Stimulated activated naive CD8-positive, alpha-beta T cell treated with anti-CD3 and anti-CD28 coated beads, Interleukin-15, amount 100 ng/mL, for 72 hours (primary cell): ENCODE measurements at regions not wholly inside any gene's neighbourhood (a gene's known extent, or its start where the extent isn't known, plus 50 kb on each side); places are given as distances from the start of the nearest gene placed in this dataset.
A peak's percentile ranks its signal among the peaks of the same experiment; 100 is the strongest.

ENCODE experiments used
- ATAC-seq: fragments of 150-1000 bp; cut with Tn5 transposase; 2 replicates; pipeline ENCODE4 v1.10.0; 2021; ENCODE audit warnings: mild to moderate bottlenecking, moderate library complexity
- DNase-seq, 2 donors: peaks; one replicate each; pipeline ENCODE4 v3.0.0; 2021 to 2022
- H3K27ac Mint-ChIP-seq, 2 donors: one replicate each; pipeline ENCODE4 v1.8.0; 2022; ENCODE audit warnings: mild to moderate bottlenecking in 2 of 2, mixed read lengths in 2 of 2, moderate library complexity in 2 of 2
- H3K27me3 Mint-ChIP-seq: one replicate; pipeline ENCODE4 v1.8.0; 2022; ENCODE audit warnings: mixed read lengths
- H3K4me1 Mint-ChIP-seq: one replicate; pipeline ENCODE4 v1.8.0; 2022; ENCODE audit warnings: mild to moderate bottlenecking, mixed read lengths
- H3K4me3 Mint-ChIP-seq, 2 donors: one replicate each; pipeline ENCODE4 v1.8.0; 2022; ENCODE audit warnings: mild to moderate bottlenecking in 2 of 2, mixed read lengths in 2 of 2, moderate library complexity in 1 of 2
- H3K9me3 Mint-ChIP-seq, 2 donors: one replicate each; pipeline ENCODE4 v1.8.0; 2022; ENCODE audit warnings: mixed read lengths in 2 of 2

DNA sequence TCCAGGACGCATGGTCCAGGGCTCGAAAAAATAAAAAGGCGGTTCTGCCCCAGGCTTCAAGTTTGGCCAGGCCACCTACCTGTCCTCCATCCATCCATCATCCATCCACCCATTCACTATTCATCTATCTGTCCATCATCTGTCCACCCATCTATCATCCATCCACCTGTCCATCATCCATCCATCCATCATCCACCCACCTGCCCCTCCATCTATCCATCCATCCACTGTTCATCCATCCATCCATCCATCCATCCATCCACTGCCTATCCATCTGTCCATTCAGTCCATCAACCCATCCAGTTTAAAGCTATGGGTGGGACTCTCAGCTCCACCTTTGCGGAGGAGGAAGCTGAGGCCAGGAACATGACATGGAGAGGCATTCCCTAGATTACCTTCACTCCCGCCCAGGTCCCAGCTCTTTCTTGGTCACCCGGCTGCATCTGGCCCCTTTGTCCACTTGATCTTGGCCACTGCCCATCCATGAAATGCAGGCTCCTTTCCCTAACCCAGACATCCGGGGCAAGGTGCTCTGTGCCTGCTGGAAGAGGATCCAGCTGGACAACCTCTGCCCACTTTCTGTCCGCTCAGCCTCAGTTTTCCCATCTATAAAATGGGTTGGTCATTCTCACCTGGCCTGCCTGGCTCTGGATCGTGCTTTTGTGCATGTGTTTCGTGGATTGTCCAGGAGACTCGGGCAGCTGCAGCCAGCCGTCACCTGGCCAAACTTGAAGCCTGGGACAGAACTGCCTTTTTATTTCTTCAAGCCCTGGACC, 236.0 kb upstream of the CIBAR2 start:
- H3K27ac Mint-ChIP-seq = no peak overlapping the region
- H3K4me3 Mint-ChIP-seq = no peak overlapping the region
- ATAC-seq (no peak), DNase-seq (no peak)
- H3K4me1 Mint-ChIP-seq = no peaks in the 10 kb centered on the region
- H3K9me3 Mint-ChIP-seq = peaks cover 10 to 16% of the 10 kb centered on the region in 2 donors
- H3K27me3 Mint-ChIP-seq = no peaks in the 10 kb centered on the region

DNA sequence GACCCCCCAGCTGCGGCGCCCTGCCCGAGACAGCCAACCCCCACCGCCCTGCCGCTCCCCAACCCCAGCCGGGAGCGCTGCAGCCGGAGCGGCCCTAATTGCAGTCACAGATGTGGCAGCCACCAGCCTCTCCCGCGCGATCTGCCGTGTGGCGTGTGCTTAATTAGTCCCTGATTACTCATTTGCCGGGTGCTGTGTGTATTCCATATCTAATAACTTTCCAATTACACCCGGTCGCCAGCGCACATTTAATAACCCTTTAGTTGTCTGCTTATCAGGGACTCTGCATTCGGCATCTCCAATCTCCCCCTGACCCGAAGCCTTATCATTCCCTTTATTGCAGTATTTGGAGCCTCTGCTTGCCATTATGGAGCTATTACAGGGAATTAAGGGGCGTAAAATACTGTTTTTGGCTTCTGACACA, 236.7 kb upstream of the CIBAR2 start:
- H3K4me1 Mint-ChIP-seq = no peaks in the 10 kb centered on the region
- no peaks in the 10 kb centered on the region for H3K27me3 Mint-ChIP-seq
- no peak overlapping the region for H3K27ac Mint-ChIP-seq
- peaks cover 10 to 18% of the 10 kb centered on the region in 2 donors for H3K9me3 Mint-ChIP-seq
- no peak overlapping the region for H3K4me3 Mint-ChIP-seq
- DNase-seq (no peak), ATAC-seq (no peak)

DNA sequence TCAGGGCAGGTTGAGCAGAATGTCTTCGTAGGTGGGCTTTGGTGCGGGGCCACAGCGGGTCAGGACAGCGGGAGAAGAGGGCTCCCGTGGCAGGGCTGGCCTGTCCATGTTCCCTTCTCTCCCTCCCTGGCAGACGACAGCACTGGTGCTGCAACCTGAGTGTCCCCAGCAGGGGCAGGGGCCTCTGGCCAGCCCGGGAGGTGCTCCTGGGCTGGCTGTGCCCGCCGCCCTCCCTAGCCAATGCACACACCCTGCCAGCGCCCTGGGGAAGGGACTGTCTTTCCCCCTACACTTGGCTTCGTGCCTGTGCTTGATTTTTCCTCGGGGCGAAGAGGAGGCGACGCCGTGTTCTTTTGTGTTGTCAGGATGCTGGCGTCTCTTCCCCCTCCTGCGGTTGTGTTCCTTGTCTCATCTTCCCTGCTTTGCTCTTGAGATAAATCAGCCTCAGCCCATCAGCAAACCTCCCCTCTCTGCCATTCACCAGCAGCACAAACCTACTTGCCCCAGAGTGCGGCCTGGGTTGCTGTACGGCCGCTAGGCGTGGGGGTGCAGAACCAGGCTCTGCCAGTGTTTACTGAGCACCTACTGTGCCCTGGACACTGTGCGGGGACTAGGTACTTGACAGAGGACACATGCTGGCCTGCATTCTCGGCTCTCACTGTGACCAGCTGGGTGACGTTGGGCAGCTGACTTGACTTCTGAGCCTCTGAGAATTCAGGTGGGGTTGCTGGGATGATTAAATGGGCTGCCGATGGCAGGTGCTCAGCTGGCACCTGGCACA, 237.3 kb upstream of the CIBAR2 start:
- ATAC-seq (no peak), DNase-seq (no peak)
- H3K4me3 Mint-ChIP-seq = no peak overlapping the region
- H3K27ac Mint-ChIP-seq = no peak overlapping the region
- H3K9me3 Mint-ChIP-seq = peaks cover 10 to 18% of the 10 kb centered on the region in 2 donors
- H3K4me1 Mint-ChIP-seq = no peaks in the 10 kb centered on the region
- no peaks in the 10 kb centered on the region for H3K27me3 Mint-ChIP-seq

DNA sequence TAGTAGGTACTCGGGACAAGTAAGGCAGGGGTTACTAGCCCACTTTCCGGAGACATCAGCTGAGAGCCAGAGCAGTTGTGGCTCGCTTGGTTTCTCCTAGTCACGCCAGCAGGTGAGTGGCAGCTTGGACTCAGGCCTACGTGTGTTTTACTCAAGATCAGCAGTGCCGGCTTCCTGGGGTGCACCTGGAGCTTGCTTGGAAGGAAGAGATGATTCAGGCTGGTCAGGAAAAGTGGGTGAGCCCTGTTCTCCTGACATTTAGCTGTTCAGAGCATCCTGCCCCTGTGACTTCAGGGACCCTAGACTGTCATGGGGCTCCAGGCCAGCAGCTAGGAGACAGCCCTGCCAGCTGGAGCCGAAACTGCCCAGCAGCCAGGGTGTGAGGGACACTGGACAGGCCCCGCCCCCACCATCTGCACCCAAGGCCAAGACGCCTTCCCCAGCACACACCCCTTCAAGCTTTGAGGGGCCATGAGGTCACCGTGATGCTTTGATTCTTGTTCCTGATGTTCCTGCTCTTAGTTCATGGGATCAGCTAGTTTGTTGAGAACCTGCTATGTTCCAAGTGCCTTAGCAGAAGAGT, 238.0 kb upstream of the CIBAR2 start:
- H3K27me3 Mint-ChIP-seq = no peaks in the 10 kb centered on the region
- peaks cover 10 to 18% of the 10 kb centered on the region in 2 donors for H3K9me3 Mint-ChIP-seq
- ATAC-seq (no peak), DNase-seq (no peak)
- no peak overlapping the region for H3K27ac Mint-ChIP-seq
- H3K4me3 Mint-ChIP-seq = no peak overlapping the region
- H3K4me1 Mint-ChIP-seq = no peaks in the 10 kb centered on the region

DNA sequence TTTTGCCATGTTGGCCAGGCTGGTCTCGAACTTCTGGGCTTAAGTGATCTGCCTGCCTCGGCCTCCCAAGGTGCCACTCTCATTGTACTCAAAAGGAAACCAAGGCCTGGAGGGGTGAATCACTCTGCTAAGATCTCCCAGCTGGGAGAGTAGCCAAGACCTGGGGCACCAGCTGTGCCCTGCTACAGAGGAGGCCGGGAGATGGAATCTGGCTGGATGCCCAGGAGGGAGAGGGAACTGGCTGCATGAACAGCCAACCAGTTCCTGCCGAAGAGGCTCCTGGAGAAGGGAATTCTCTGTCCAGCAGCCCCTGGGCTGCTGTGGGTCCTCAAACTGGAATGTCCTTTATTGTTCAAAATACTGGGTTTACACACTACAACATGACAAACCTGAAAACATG, 238.7 kb upstream of the CIBAR2 start:
- DNase-seq = no peak
- no peak overlapping the region for H3K27ac Mint-ChIP-seq

DNA sequence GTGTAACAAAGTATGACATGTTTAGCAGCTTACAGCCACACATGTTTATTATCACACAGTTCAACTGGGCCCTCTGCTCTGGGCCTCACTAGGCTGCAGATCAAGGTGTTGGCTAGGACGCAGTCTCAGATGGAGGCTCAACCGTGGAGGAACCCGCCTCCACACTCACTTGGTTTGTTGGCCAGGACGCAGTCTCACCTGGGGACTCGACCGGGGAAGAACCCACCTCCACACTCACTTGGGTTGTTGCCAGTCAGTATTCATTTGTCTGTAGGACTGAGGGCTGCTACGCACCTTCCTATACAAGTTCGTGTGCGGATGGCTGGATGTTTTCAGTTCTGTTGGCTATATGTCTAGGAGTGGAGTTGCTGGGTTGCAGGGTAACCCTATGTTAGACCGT, 240.7 kb upstream of the CIBAR2 start:
- Mint-ChIP-seq H3K27ac (no peak overlapping the region), H3K9me3 (peaks cover 0 to 7% of the 10 kb centered on the region in 2 donors), H3K4me1 (no peaks in the 10 kb centered on the region), H3K27me3 (no peaks in the 10 kb centered on the region), H3K4me3 (no peak overlapping the region)
- DNase-seq (no peak), ATAC-seq (no peak)

More for the DNA sequence above, 238.7 kb upstream of the CIBAR2 start:
- Mint-ChIP-seq H3K4me1 (no peaks in the 10 kb centered on the region), H3K27me3 (no peaks in the 10 kb centered on the region), H3K4me3 (no peak overlapping the region), H3K9me3 (peaks cover 6 to 12% of the 10 kb centered on the region in 2 donors)
- ATAC-seq = no peak

DNA sequence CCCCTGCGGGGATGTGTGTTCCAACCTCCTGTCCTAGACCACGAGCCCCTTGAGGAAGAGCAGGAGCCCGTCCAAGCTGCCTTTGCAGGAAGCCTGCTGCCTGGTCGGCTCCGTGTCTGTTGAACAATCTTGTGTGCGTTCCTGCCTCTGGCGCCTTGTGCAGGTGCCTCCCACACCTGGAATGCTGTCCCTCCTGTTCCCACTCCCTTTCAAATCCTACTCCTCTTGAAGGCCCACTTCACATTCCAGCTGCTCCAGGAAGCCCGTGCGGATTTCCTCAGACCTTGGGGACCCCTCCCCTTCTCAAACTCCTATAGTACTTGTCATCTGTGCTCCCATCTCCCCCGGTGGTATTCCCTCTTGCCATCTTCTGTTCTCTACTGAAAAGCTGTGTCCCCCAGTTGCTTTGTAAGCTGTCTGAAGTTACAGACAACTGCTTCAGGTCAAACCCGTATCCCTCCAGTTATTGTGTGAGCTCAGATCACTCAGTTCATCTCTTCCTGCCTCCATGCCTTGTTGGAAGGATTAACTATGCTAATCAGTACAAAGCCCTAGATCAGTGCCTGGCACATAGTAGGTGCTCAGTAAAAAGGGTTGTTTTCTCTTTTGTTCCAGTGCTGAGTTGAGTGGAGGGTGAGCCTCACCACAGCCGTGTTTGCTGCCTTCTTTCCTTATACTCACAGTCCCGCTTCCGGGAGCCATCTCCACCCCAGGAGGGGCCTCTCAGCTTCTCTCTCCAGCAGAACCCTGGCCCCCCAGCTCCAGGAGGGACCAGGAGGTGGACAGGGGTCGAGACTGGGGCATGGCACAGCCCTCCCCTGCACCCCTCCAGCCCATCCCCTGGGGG, 241.8 kb upstream of the CIBAR2 start:
- no peak overlapping the region for H3K4me3 Mint-ChIP-seq
- DNase-seq (no peak), ATAC-seq (no peak)
- H3K4me1 Mint-ChIP-seq = no peaks in the 10 kb centered on the region
- peaks cover 7% of the 10 kb centered on the region for H3K27me3 Mint-ChIP-seq
- peaks cover 0 to 7% of the 10 kb centered on the region in 2 donors for H3K9me3 Mint-ChIP-seq
- peak overlapping the region in 1 of 2 donors; percentile 55 for H3K27ac Mint-ChIP-seq

DNA sequence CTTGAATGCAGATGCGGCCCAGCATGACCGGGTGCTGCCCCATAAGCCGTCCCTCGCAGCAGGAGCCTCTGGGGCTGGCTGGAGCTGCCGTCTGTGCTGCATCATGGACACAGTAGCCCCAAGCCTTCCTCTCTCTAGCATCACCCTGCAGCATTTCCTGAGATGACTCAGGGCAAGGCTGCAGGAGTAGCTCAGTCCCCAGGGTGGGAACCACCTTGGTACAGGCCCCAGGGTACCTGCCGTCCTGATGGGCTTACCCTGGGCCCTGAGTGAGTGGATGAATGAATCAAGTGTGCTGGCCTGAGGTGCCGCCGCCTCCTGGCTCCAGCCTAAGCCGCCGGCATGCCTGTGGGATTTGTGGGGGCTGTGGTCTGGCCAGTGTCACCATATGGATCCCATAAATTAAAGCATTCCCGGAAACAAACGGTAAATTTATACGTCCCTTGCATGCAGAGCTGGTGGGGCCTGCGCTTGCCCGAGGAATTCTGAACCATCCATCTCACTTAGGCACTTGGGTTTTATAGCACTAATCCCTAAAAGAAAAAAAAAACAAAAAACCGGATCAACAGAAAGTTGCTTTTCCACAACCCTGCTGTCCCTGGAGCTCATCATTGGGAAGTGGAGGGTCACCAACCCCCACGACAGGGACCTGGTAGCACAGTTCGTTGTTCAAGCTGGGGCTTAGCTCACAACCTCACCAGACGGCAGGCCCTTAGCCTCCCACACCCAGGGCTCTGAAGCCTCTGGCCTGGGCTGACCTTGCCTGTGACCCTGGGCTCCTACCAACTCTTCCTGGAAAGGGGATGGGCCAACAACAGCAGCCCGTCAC, 242.6 kb upstream of the CIBAR2 start:
- Mint-ChIP-seq H3K4me3 (no peak overlapping the region), H3K9me3 (peaks cover 0 to 7% of the 10 kb centered on the region in 2 donors), H3K27ac (no peak overlapping the region), H3K4me1 (no peaks in the 10 kb centered on the region), H3K27me3 (peaks cover 8% of the 10 kb centered on the region)
- ATAC-seq (peak; percentile 31), DNase-seq (no peak)

DNA sequence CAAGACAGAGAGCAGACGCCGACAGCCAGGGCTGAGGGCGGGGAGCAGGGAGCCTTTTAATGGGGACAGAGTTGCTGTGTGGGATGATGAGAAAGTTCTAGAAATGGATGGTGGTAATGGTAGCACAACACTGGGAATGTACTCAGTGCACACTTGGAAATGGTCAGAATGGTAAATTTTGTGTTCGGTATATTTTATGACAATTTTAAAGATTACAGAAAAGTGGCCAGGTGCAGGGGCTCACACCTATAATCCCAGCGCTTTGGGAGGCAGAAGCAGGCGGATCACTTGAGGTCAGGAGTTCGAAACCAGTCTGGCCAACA, 243.2 kb upstream of the CIBAR2 start:
- ATAC-seq (no peak), DNase-seq (no peak)
- Mint-ChIP-seq H3K4me1 (no peaks in the 10 kb centered on the region), H3K9me3 (peaks cover 0 to 7% of the 10 kb centered on the region in 2 donors), H3K27ac (no peak overlapping the region), H3K4me3 (no peak overlapping the region), H3K27me3 (peaks cover 10% of the 10 kb centered on the region)

DNA sequence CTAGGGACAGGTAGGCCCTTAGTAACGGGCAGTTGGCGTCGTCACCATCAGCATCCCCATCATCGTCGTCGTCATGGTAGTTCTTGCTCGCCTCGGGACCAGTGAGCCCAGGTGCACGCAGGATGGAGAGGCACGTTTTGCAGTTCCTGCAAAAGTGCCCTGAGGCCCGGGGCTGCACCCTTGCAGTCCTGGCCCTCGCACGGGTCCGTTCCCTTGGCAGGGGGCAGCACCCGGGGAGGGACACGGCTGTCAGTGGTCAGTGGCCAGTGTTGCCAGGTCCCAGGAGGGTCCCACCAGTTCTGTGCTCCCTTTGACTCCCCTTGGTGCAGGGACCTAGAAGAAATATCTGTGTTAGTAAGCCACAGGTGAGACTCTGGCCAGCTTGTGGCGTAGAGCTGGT, 243.9 kb upstream of the CIBAR2 start:
- DNase-seq (no peak), ATAC-seq (no peak)
- Mint-ChIP-seq H3K27me3 (peaks cover 16% of the 10 kb centered on the region), H3K4me3 (no peak overlapping the region), H3K4me1 (no peaks in the 10 kb centered on the region), H3K27ac (no peak overlapping the region), H3K9me3 (peaks cover 0 to 7% of the 10 kb centered on the region in 2 donors)

DNA sequence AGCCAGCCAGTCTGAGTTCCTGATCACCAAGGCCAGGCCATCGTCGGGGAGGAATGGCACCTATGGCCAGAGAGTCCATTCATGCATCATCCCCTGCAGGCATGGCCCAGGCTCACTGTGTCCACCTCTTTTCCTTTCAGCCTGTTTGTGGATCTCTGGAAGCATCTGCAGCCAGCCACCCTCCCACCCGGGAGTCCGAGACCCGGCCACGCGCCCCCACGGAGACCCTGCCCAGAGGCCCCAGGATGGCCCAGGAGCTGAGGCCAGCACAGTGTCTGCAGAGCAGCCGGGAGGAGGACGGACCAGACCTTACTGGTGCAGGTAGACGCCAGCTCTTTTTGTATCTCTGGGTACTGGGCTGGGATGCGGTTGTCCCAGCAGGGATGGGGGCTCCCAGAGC, 245.1 kb upstream of the CIBAR2 start:
- DNase-seq (no peak), ATAC-seq (no peak)
- no peak overlapping the region for H3K4me3 Mint-ChIP-seq
- H3K9me3 Mint-ChIP-seq = peaks cover 0 to 7% of the 10 kb centered on the region in 2 donors
- peaks cover 20% of the 10 kb centered on the region for H3K27me3 Mint-ChIP-seq
- no peaks in the 10 kb centered on the region for H3K4me1 Mint-ChIP-seq
- no peak overlapping the region for H3K27ac Mint-ChIP-seq

DNA sequence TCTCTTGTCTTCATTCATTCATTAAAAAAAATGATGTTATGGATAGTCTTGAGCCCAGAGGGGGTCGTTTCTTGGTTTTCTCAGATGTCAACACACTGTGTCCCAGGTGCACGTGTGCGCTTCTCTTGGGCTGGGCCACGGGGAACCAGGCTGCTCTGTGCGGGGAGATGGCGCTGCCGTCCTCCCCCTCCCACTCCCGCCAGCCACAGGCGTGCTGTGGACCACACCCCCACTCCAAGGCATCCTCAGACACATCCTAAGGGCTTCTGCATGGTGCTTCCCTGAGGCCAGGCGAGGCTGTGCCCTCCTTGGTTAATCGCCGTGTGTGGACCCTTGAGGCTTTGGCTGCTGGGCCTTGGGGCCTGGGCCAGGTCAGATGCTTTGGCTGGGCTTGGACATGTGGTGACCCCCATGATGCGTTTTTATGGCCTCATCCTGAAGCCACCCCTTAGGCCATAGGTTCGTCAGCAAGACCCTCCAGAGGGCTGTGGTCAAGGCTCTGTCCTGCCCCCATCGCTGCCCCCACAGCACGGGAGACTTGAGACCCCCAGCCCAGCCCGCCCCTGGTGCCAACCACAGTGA, 245.7 kb upstream of the CIBAR2 start:
- DNase-seq = no peak
- Mint-ChIP-seq H3K27me3 (peaks cover 20% of the 10 kb centered on the region), H3K9me3 (peaks cover 0 to 4% of the 10 kb centered on the region in 2 donors), H3K27ac (no peak overlapping the region), H3K4me3 (no peak overlapping the region), H3K4me1 (no peaks in the 10 kb centered on the region)
- no peak for ATAC-seq

DNA sequence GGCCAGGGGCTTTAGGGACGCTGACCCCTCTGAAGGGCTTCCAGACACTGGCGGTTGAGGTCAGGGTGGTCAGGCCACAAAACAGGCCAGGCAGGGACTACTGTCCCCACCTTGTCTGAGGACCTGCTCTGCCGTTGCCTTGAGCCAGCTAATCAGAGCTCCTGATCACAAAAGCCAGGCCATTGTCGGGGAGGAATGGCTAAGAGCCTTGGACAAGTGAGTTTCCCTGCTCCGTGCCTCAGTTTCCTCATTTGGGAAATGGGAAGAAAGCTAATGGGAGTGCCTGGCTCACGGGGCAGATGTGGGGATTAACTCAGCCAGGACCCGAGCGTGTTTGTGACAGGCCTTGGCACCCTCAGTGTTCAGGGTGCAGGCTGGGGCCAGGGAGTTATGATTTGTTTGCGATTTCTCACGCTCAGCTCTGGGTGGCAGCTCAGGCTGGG, 246.5 kb upstream of the CIBAR2 start:
- no peaks in the 10 kb centered on the region for H3K4me1 Mint-ChIP-seq
- no peak overlapping the region for H3K4me3 Mint-ChIP-seq
- ATAC-seq (no peak), DNase-seq (no peak)
- H3K9me3 Mint-ChIP-seq = no peaks in the 10 kb centered on the region
- peaks cover 20% of the 10 kb centered on the region for H3K27me3 Mint-ChIP-seq
- no peak overlapping the region for H3K27ac Mint-ChIP-seq

DNA sequence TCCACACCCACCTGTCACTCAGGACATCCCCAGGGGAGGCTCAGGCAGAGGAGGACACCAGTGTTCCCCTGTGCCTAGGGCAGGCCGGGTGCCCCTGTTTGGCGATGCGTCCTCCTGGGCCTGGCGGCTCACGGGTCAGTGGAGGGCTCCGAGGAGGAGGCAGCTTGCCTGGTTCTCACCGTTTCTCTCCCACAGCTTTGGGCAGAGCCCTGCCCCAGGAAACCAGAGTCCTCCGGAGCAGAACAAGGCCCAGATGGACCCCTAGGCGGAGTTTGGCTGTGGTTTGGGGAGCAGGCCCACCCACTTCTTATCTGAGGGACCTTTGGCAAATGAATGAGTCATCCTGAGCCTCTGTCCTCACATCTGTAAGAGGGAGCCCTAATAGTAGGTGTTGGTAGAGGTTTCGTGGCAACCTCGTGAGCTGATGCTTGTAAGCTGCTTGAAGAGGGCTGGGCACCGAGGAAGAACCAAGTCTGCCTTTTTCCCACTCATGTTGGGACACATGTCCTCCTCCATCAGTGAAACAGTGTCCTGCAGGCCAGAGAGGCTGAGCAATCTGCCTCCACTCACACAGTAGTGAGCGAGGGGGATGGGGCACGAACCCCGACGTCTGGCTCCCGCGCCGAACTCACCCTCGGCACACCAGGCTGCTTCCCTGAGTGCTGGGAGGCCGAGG, 247.0 kb upstream of the CIBAR2 start:
- ATAC-seq = no peak
- Mint-ChIP-seq H3K27ac (no peak overlapping the region), H3K4me1 (no peaks in the 10 kb centered on the region), H3K4me3 (no peak overlapping the region), H3K9me3 (no peaks in the 10 kb centered on the region), H3K27me3 (peaks cover 20% of the 10 kb centered on the region)
- DNase-seq = no peak
